ENCODE measurements at regions not wholly inside any gene's neighbourhood (a gene's known extent, or its start where the extent isn't known, plus 50 kb on each side); places are given as distances from the start of the nearest gene placed in this dataset.

GRCh38 chr10:21330628-21331020, 194.9 kb downstream of the SKIDA1 start:
- TF ChIP-seq FOXP2 (optimal IDR thresholded peaks at IDR 0.05; ENCODE audit: control extremely low read depth, extremely low read length, insufficient read depth), result no peak
- TF ChIP-seq EZH2 (IDR thresholded peaks at IDR 0.05), result no peak
- no peak for TF ChIP-seq POLR2AphosphoS5 (IDR thresholded peaks at IDR 0.05; ENCODE audit: borderline replicate concordance, low read depth, low read length)

All from SK-N-MC (cell line).